Stimulated activated CD8-positive, alpha-beta memory T cell treated with anti-CD3 and anti-CD28 coated beads, Interleukin-15, amount 100 ng/mL, for 1 hour (primary cell): ENCODE measurements at regions not wholly inside any gene's neighbourhood (a gene's known extent, or its start where the extent isn't known, plus 50 kb on each side); places are given as distances from the start of the nearest gene placed in this dataset.
"Not testable (repeated sequence)": the region's sequence is repeated elsewhere in the genome, so short reads cannot be mapped to it uniquely, and the experiment has no call there.

ENCODE experiments used
- DNase-seq: peaks from one replicate; pipeline ENCODE4 v3.0.0-alpha.2; 2020; ENCODE audit warnings: low read depth

DNA sequence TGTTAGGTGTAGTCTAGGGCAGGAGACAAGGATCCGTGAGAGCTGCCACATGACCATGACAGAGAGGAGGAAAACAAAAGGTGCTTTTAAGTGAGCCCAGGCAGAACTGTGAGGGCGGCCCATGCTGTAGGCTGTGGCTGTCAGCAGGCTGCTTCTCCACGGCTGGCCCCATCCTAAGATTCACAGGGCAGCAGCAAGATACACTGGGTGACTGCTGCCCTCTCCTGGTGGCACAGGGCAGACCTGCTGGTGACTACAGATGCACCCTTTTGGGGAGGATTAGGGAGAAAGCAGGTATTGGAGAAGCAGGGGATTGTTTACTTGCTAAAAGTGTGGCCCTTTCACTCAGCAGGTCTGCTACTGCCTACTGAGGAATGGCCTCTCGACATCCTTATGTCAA lies 112.2 kb upstream of the CCZ1B start:
- DNase-seq: not testable (repeated sequence)

GRCh38 chr7:6939126-6939525 lies 113.1 kb upstream of the CCZ1B start:
- DNase-seq: not testable (repeated sequence)

DNA sequence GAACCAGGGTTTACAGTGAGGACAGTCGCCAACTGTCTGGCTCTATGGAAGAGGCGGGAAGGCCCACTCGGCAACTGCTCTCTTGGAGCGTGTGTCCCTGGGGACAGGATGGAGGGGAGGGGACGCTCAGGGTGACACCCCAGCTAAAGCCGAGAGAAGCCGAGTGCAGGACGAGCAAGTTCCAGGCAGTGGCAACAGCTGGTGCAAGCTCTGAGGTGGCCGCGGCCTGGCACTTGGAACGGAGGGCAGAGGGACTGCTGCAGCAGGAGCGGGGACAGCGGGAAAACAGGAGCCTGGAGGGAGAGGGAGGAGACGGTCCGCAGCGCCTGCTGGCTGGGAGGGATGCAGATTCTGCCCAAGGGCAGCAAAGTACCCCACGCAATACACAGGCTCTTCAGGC lies 113.8 kb upstream of the CCZ1B start:
- DNase-seq: not testable (repeated sequence)

- DNase-seq: not testable (repeated sequence)
Measured at GRCh38 chr7:6946873-6947272, 120.8 kb upstream of the CCZ1B start.

- not testable (repeated sequence) for DNase-seq
Measured at GRCh38 chr7:6950231-6950630, 124.2 kb upstream of the CCZ1B start.

- not testable (repeated sequence) for DNase-seq
Measured at GRCh38 chr7:6951553-6951952, 125.5 kb upstream of the CCZ1B start.

DNA sequence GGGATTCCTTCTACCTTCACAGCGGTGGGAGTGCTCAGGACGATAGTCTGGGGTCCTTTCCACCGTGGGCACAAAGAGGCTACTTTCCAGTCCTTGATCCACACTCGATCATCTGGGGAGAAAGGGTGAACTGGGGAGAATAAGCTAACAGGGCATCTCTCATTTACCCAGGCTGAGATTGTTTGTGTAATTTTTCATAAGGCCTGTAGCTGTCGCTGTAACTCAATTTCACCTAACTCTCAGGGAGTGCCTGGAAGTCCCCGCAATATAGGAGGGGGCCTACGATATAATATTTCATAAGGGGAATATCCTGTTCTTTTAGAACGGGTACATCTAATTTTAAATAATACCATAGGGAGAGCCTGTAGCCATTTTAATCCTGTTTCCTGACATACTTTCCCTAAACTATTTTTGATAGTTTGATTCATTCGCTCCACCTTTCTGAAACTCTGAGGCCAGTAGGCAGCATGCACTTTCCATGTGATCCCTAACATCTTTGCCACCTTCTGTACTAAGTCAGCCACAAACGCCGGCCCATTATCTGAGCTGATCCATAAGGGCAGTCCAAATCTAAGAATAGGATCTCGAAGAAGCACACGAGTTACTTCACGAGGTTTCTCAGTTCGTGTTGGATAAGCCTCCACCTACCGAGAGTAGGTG lies 127.2 kb upstream of the CCZ1B start:
- not testable (repeated sequence) for DNase-seq

GRCh38 chr7:6953798-6954181 lies 127.7 kb upstream of the CCZ1B start:
- not testable (repeated sequence) for DNase-seq

DNA sequence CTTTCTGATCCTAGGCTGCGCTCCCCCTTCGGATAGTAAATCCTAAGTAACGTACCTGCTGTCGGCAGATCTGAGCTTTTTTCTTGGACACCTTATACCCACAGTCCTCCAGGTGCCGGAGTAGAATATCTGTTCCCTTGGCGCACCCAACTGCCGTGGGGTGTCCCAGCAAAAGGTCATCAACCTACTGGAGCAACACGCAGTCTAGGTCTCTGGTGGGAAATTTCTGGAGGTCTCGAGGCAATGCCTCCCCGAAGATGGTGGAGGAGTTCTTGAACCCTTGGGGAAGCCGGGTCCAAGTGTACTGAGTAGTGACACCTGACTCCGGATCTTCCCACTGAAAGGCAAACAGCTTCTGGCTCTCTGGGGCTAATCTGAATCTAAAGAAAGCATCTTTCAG lies 129.3 kb upstream of the CCZ1B start:
- DNase-seq: not testable (repeated sequence)

GRCh38 chr7:6955990-6956566 lies 130.0 kb upstream of the CCZ1B start:
- not testable (repeated sequence) for DNase-seq

- not testable (repeated sequence) for DNase-seq
Measured at GRCh38 chr7:6958371-6958770, 132.3 kb upstream of the CCZ1B start.

- not testable (repeated sequence) for DNase-seq
Measured at GRCh38 chr7:6959942-6960341, 133.9 kb upstream of the CCZ1B start.

DNA sequence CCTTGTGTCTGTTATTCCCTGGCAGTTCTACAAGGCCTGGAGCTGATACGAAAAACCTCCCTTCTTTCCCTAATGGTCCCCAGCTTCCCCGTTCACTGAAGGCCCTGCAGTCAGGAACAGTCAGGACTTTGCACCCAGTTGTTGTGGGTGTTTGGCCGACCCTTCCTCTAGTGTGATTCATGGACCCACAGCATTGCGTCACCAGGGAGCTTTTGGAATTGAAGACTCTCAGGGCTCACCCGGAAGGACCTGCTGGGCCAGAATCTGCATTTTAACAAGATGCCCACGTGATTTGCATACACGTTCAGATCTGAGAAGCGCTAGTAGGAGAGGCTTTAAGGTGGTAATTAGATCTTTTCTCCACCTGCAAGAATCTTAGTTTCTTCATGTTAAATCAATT lies 136.8 kb upstream of the CCZ1B start:
- not testable (repeated sequence) for DNase-seq

GRCh38 chr7:6965051-6965450 lies 139.0 kb upstream of the CCZ1B start:
- peak; percentile 51 for DNase-seq

- DNase-seq: not testable (repeated sequence)
Measured at GRCh38 chr7:6970180-6970579, 144.1 kb upstream of the CCZ1B start.

GRCh38 chr7:6974876-6975275 lies 148.8 kb upstream of the CCZ1B start:
- DNase-seq: not testable (repeated sequence)

- not testable (repeated sequence) for DNase-seq
Measured at GRCh38 chr7:6975346-6975745, 149.3 kb upstream of the CCZ1B start.

DNA sequence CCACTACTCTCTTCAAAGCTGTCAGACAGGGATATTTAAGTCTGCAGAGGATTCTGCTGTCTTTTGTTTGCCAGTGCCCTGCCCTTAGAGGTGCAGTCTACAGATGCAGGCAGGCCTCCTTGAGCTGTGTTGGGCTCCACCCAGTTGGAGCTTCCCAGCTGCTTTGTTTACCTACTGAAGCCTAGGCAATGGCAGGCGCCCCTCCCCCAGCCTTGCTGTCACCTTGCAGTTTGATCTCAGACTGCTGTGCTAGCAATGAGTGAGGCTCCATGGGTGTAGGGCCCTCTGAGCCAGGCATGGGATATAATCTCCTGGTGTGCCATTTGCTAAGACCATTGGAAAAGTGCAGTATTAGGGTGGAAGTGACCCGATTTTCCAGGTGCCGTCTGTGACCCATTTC lies 151.3 kb upstream of the CCZ1B start:
- DNase-seq: not testable (repeated sequence)

- not testable (repeated sequence) for DNase-seq
Measured at GRCh38 chr7:6978326-6978725, 152.3 kb upstream of the CCZ1B start.

- DNase-seq: not testable (repeated sequence)
Measured at GRCh38 chr7:6979456-6979855, 153.4 kb upstream of the CCZ1B start.

DNA sequence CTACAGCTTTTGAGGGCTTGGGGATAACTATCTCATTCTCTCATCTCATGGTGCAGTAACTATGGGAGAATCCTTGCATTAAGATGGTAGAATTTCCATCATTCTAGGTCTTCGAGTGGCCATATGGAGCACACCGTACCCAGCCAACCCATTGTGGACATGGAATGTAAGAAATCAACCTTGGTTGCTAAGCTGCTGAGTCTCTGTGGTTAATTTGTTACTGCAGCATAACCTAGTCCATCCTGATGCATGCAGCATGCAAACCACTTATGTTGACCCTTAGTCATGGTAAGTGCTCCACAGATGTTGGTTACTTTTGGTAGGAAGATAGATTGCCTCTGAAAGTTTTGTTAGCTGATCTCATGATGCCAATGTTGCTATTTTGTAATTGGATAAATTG lies 156.3 kb upstream of the CCZ1B start:
- DNase-seq: not testable (repeated sequence)

- not testable (repeated sequence) for DNase-seq
Measured at GRCh38 chr7:6986892-6987291, 160.8 kb upstream of the CCZ1B start.

- DNase-seq: not testable (repeated sequence)
Measured at GRCh38 chr7:6988608-6989007, 162.5 kb upstream of the CCZ1B start.

DNA sequence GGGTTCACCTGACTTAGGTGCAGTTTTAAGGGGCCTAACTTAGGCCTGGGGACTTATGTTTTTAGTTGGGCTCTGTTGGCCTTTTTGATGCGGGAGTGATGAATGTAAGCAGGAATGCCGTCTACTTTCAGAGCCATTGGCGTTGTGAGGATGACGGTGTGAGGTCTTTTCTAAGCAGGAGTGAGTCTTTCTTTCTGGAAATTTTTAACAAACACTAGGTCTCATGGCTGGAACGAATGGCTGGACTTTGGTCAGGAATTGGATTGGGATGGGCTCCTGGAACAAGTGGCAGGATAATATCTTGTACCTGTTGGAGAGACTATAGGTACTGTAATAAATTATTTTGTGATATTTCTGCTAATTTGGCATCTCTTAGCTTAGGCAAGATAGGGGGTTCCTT lies 163.9 kb upstream of the CCZ1B start:
- not testable (repeated sequence) for DNase-seq
